OCI-LY1 (cell line): ENCODE measurements at regions not wholly inside any gene's neighbourhood (a gene's known extent, or its start where the extent isn't known, plus 50 kb on each side); places are given as distances from the start of the nearest gene placed in this dataset.

Experiments
- CTCF ChIP-seq: fragments of 200-600 bp; sonication (generic), shearing (Covaris generic); IDR thresholded peaks from 2 replicates; pipeline ENCODE4 v1.5.1; 2017; ENCODE audit warnings: mild to moderate bottlenecking, antibody characterized with exemption, low read length, moderate library complexity, mixed read lengths
- EZH2 ChIP-seq: fragments of 200-600 bp; sonication (generic), shearing (Covaris generic); IDR thresholded peaks from 2 replicates; pipeline ENCODE4 v1.8.0; 2017; ENCODE audit warnings: borderline replicate concordance, mixed run types, mild to moderate bottlenecking, antibody characterized with exemption, low read length, moderate library complexity, mixed read lengths

- no peak for TF ChIP-seq CTCF
- no peak for TF ChIP-seq EZH2
Measured at GRCh38 chr1:103162360-103162759, 54.0 kb upstream of the COL11A1 start.
